ENCODE measurements at regions not wholly inside any gene's neighbourhood (a gene's known extent, or its start where the extent isn't known, plus 50 kb on each side); places are given as distances from the start of the nearest gene placed in this dataset.

DNA sequence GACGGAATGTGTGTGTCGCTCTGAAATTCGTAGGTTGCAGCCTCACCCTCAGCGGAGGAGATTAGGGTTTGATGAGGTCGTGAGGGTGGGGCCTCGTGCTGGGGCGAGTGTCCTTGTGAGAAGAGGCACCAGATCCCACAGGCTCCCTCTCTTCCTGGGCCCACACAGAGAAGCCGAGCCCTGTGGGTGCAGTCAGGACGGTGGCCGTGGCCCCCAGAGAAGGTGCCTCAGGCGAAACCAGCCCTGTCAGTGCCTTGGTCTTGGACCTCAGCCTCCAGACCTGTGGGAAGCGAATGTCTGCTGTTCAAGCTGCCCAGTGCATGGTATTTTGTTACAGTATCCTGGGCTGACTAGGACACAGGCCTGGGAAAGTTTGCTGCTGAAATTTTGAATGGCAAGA is 108.0 kb upstream of the ALKAL2 start:
- no peaks in the 10 kb centered on the region for H4K20me1 ChIP-seq (ENCODE audit: insufficient read depth)
- no peak overlapping the region for H3K4me2 ChIP-seq
- TF ChIP-seq, protein P1, sequence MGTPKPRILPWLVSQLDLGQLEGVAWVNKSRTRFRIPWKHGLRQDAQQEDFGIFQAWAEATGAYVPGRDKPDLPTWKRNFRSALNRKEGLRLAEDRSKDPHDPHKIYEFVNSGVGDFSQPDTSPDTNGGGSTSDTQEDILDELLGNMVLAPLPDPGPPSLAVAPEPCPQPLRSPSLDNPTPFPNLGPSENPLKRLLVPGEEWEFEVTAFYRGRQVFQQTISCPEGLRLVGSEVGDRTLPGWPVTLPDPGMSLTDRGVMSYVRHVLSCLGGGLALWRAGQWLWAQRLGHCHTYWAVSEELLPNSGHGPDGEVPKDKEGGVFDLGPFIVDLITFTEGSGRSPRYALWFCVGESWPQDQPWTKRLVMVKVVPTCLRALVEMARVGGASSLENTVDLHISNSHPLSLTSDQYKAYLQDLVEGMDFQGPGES (IDR thresholded peaks at IDR 0.05; ENCODE audit: low read depth, low read length): no peak
- no peak for TF ChIP-seq MAX (IDR thresholded peaks at IDR 0.05; ENCODE audit: low read depth)
- no peak for TF ChIP-seq GATA2 (CRISPR knock-in tag; IDR thresholded peaks at IDR 0.05)
- no peak for TF ChIP-seq EZH2phosphoT487 (IDR thresholded peaks at IDR 0.05; ENCODE audit: borderline replicate concordance, low read depth)
- TF ChIP-seq TEAD4 (IDR thresholded peaks at IDR 0.05; ENCODE audit: borderline replicate concordance, insufficient read depth): no peak
- no peak for TF ChIP-seq ELF1 (IDR thresholded peaks at IDR 0.05)
- TF ChIP-seq PBX3 (IDR thresholded peaks at IDR 0.05): no peak
- no peak for TF ChIP-seq RAD21 (IDR thresholded peaks at IDR 0.05; ENCODE audit: low read length)
- TF ChIP-seq RFX5 (IDR thresholded peaks at IDR 0.05; ENCODE audit: low read length): no peak
- no peak for TF ChIP-seq REST (IDR thresholded peaks at IDR 0.05; ENCODE audit: low read depth, low read length)
- no peak for TF ChIP-seq FOXM1 (IDR thresholded peaks at IDR 0.05; ENCODE audit: low read depth)
- TF ChIP-seq NFIC (IDR thresholded peaks at IDR 0.05; ENCODE audit: borderline replicate concordance): no peak
- TF ChIP-seq SMC3 (IDR thresholded peaks at IDR 0.05; ENCODE audit: low read depth, low read length): no peak
- no peak for TF ChIP-seq USF2 (IDR thresholded peaks at IDR 0.05; ENCODE audit: borderline replicate concordance, low read depth, low read length)
- no peak for TF ChIP-seq RXRA (IDR thresholded peaks at IDR 0.05; ENCODE audit: borderline replicate concordance, low read depth)
- TF ChIP-seq, protein P2, sequence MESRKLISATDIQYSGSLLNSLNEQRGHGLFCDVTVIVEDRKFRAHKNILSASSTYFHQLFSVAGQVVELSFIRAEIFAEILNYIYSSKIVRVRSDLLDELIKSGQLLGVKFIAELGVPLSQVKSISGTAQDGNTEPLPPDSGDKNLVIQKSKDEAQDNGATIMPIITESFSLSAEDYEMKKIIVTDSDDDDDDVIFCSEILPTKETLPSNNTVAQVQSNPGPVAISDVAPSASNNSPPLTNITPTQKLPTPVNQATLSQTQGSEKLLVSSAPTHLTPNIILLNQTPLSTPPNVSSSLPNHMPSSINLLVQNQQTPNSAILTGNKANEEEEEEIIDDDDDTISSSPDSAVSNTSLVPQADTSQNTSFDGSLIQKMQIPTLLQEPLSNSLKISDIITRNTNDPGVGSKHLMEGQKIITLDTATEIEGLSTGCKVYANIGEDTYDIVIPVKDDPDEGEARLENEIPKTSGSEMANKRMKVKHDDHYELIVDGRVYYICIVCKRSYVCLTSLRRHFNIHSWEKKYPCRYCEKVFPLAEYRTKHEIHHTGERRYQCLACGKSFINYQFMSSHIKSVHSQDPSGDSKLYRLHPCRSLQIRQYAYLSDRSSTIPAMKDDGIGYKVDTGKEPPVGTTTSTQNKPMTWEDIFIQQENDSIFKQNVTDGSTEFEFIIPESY (IDR thresholded peaks at IDR 0.05; ENCODE audit: borderline replicate concordance, low read depth): no peak
- TF ChIP-seq SIN3A (IDR thresholded peaks at IDR 0.05; ENCODE audit: borderline replicate concordance, low read depth, low read length): no peak
- TF ChIP-seq FOXJ3 (CRISPR knock-in tag; IDR thresholded peaks at IDR 0.05): no peak
- TF ChIP-seq TCF12 (IDR thresholded peaks at IDR 0.05): no peak
- TF ChIP-seq, protein P3, sequence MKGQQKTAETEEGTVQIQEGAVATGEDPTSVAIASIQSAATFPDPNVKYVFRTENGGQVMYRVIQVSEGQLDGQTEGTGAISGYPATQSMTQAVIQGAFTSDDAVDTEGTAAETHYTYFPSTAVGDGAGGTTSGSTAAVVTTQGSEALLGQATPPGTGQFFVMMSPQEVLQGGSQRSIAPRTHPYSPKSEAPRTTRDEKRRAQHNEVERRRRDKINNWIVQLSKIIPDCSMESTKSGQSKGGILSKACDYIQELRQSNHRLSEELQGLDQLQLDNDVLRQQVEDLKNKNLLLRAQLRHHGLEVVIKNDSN (IDR thresholded peaks at IDR 0.05; ENCODE audit: borderline replicate concordance, low read depth): no peak
- no peaks in the 10 kb centered on the region for H3K9me2 ChIP-seq
- no peaks in the 10 kb centered on the region for H3K36me3 ChIP-seq (replicated peaks in 1 of 2; ENCODE audit: control insufficient read depth in 1 of 2, insufficient read depth in 2 of 2, low read length in 1 of 2)
- ChIA-PET POLR2A (no interaction called here), CTCF (no interaction called here)
- no peaks in the 10 kb centered on the region for H3K79me2 ChIP-seq (ENCODE audit: insufficient read depth)
- H3K27me3 ChIP-seq (ENCODE audit: insufficient read depth): no peaks in the 10 kb centered on the region
- H3K27ac ChIP-seq (ENCODE audit: low read depth in 2 of 2, low read length in 1 of 2): no peak overlapping the region
- H2AFZ ChIP-seq (ENCODE audit: low read depth): no peak overlapping the region
- no peaks in the 10 kb centered on the region for H3F3A ChIP-seq (replicated peaks; ENCODE audit: insufficient read depth)
- H3K9ac ChIP-seq: no peak overlapping the region
- 53% methylated on average over 9 of the region's 12 CpGs for WGBS (ENCODE audit: low lambda C conversion rate)
- no peak overlapping the region for H3K4me3 ChIP-seq (ENCODE audit: low read depth in 2 of 2, low read length in 1 of 2)
- no peak for DNase-seq
- H3K4me1 ChIP-seq (ENCODE audit: control insufficient read depth in 1 of 2, insufficient read depth in 2 of 2, low read depth in 1 of 2, low read length in 1 of 2): peaks cover 0 to 2% of the 10 kb centered on the region in 2 experiments; a peak in 1 of 4 replicates
- 0 out of 2 replicates have a peak, but pooled peaks cover 4% of the 10 kb centered on the region for H3K9me3 ChIP-seq
